Astrocyte of the spinal cord (primary cell): ENCODE measurements at regions not wholly inside any gene's neighbourhood (a gene's known extent, or its start where the extent isn't known, plus 50 kb on each side); places are given as distances from the start of the nearest gene placed in this dataset.
A peak's percentile ranks its signal among the peaks of the same experiment; 100 is the strongest.

Experiments
- DNase-seq: peaks from one replicate; pipeline ENCODE4 v3.0.0; 2011; ENCODE audit warnings: low read depth, low spot score
- H3K4me3 ChIP-seq: 2 replicates; pipeline ENCODE4 v1.5.1; 2011; ENCODE audit warnings: low read depth, mild to moderate bottlenecking, low read length, moderate library complexity
- CTCF ChIP-seq: IDR thresholded peaks from 2 replicates; pipeline ENCODE4 v1.5.1; 2012; ENCODE audit warnings: low read depth, mild to moderate bottlenecking, low read length, inconsistent platforms
- in situ Hi-C: cut with HindIII; loops from 2 replicates; pipeline ENCODE4 v1.10.0; 2017; ENCODE audit warnings: low sequenced_read_pairs

GRCh38 chr17:55598495-55598894, 87.2 kb upstream of the SMIM36 start:
- no peak overlapping the region for H3K4me3 ChIP-seq
- TF ChIP-seq CTCF, result no peak
- DNase-seq, result no peak
- in situ Hi-C loops, result no loop called here

GRCh38 chr17:55588446-55589242, 77.4 kb upstream of the SMIM36 start:
- no peak overlapping the region for H3K4me3 ChIP-seq
- in situ Hi-C loops, result no loop called here
- DNase-seq, result peak; percentile 29
- TF ChIP-seq CTCF, result no peak

- in situ Hi-C loops, result no loop called here
- TF ChIP-seq CTCF, result no peak
- no peak overlapping the region for H3K4me3 ChIP-seq
- DNase-seq, result peak; percentile 28
Observed at GRCh38 chr17:55587608-55588139, 76.4 kb upstream of the SMIM36 start.

GRCh38 chr17:55585629-55586028, 74.4 kb upstream of the SMIM36 start:
- DNase-seq, result no peak
- no peak for TF ChIP-seq CTCF
- in situ Hi-C loops, result no loop called here
- no peak overlapping the region for H3K4me3 ChIP-seq

- no peak for TF ChIP-seq CTCF
- no peak for DNase-seq
- in situ Hi-C loops, result no loop called here
- H3K4me3 ChIP-seq, result no peak overlapping the region
Observed at GRCh38 chr17:55584861-55585260, 73.6 kb upstream of the SMIM36 start.

- no peak overlapping the region for H3K4me3 ChIP-seq
- in situ Hi-C loops, result no loop called here
- no peak for TF ChIP-seq CTCF
- DNase-seq, result no peak
Observed at GRCh38 chr17:55584055-55584685, 72.9 kb upstream of the SMIM36 start.
